SK-N-MC (cell line): ENCODE measurements at regions not wholly inside any gene's neighbourhood (a gene's known extent, or its start where the extent isn't known, plus 50 kb on each side); places are given as distances from the start of the nearest gene placed in this dataset.

Experiments
- DNase-seq: peaks from one replicate; pipeline ENCODE4 v3.0.0-alpha.2; 2011; ENCODE audit warnings: low read depth, low spot score
- H3K27ac ChIP-seq: fragments of 200-600 bp; sonication (generic); 2 replicates; pipeline ENCODE4 v1.5.1; 2016; ENCODE audit warnings: mixed run types
- H3K36me3 ChIP-seq: fragments of 200-600 bp; sonication (generic); 2 replicates; pipeline ENCODE4 v1.6.1; 2017; ENCODE audit warnings: antibody characterized with exemption, low read length, mixed read lengths; ENCODE audit not compliant: insufficient read depth
- H3K4me3 ChIP-seq: fragments of 200-600 bp; sonication (generic); 2 replicates; pipeline ENCODE4 v1.5.1; 2016
- H3K9ac ChIP-seq: fragments of 200-600 bp; sonication (generic); 2 replicates; pipeline ENCODE4 v1.8.0; 2017; ENCODE audit warnings: mixed run types, mixed read lengths; ENCODE audit not compliant: insufficient read length
- H3K9me3 ChIP-seq: fragments of 200-600 bp; sonication (generic); 2 replicates; pipeline ENCODE4 v1.6.1; 2017; ENCODE audit warnings: low read depth, mild to moderate bottlenecking, antibody characterized with exemption, low read length, moderate library complexity, mixed read lengths
- EZH2 ChIP-seq: fragments of 200-600 bp; sonication (generic); IDR thresholded peaks from one replicate; pipeline ENCODE4 v1.6.1; 2017; ENCODE audit warnings: antibody characterized with exemption
- FOXP2 ChIP-seq: optimal IDR thresholded peaks from 2 replicates; pipeline ENCODE3; 2011; ENCODE audit warnings: mild to moderate bottlenecking, moderate library complexity; ENCODE audit not compliant: insufficient read depth; ENCODE audit errors: extremely low read length, control extremely low read depth
- POLR2AphosphoS5 ChIP-seq: IDR thresholded peaks from 2 replicates; pipeline ENCODE4 v1.6.1; 2012; ENCODE audit warnings: mild to moderate bottlenecking, low read depth, low read length, borderline replicate concordance

DNA sequence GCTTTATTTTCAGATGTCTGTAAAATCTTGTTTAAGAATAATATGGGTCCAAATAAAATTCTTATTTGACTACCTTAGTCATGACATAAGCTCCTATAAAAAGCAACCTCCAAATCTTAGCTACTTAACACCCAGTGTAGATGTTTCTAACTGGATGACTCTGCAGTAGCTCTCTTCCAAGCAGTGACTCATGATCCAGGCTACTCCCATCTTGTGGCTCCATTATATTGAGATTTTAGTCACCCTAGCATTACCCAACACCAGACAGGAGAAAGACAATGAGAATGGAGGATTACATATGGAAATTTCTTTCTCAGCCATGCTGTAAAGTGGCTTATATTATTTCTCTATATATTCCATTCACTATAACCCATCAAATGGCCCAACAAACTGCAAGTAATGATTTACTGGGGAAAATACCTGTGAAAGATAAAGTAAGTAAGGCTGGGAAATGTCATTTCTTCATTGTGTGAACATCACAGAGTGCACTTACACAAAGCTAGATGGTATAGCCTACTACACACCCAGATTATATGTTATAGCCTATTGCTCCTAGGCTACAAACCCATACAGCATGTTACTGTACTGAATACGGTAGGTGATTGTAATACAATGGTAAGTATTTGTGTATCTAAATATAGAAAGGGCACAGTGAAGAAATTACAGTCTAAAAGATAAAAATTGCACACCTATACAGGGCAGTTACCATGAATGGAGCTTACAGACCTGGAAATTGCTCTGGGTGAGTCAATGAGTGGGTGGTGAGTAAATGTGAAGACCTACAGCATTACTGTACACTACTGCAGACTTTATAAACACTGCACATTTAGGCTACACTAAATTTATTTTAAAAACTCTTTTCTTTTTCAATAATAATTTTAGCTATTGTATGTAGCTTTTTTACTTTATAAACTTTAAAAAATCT is 163.2 kb downstream of the DYRK2 start:
- Histone ChIP-seq H3K9ac (no peak overlapping the region), H3K9me3 (peaks cover 3% of the 10 kb centered on the region; the same call in 1 of the 2 replicates), H3K27ac (no peak overlapping the region), H3K36me3 (no peaks in the 10 kb centered on the region), H3K4me3 (no peak overlapping the region)
- no peak for TF ChIP-seq EZH2
- no peak for DNase-seq

DNA sequence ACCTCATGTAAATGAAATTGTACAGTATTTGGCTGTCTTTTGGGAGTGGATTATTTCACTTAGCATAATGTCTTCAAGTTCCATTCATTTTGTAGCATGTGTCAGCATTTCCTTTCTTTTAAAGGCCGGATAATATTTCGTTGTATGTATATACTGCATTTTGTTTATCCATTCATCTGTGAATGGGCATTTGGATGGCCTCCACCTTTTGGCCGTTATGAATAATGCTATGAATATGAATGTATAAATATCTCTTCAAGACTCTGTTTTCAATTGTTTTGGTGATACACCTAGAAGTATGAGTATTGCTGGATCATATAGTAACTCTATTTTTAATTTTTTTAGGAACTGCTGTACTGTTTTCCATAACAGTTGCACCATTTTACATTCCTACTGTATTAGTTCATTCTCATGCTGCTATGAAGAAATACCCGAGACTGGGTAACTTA is 164.9 kb downstream of the DYRK2 start:
- no peak for TF ChIP-seq FOXP2
- TF ChIP-seq EZH2: no peak
- no peak for TF ChIP-seq POLR2AphosphoS5
- Histone ChIP-seq H3K36me3 (no peaks in the 10 kb centered on the region), H3K9ac (no peak overlapping the region), H3K27ac (no peak overlapping the region), H3K4me3 (no peak overlapping the region), H3K9me3 (peaks cover 3% of the 10 kb centered on the region; the same call in 1 of the 2 replicates)
- no peak for DNase-seq

DNA sequence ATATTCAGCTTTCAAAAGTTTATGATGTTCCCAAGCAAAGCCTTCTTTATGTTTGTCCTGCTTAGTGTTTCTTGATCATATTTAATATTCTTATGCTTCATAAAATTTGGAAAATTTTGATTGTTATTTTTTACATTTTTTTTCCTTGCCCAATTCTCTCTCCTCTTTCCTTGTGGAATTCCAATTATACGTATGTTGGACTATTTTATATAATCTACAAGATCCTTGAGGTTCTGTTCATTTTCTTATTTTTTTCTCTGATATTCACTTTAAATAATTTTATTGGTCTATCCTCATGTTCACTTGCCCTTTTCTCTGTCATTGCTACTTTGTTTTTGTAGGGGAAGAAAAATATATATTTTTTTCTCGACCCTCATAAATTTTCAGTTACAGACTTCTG is 167.7 kb downstream of the DYRK2 start:
- no peaks in the 10 kb centered on the region for H3K36me3 ChIP-seq
- peaks cover 3% of the 10 kb centered on the region; the same call in 1 of the 2 replicates for H3K9me3 ChIP-seq
- H3K4me3 ChIP-seq: no peak overlapping the region
- no peak overlapping the region for H3K9ac ChIP-seq
- DNase-seq: no peak
- H3K27ac ChIP-seq: no peak overlapping the region
- TF ChIP-seq FOXP2: no peak
- TF ChIP-seq POLR2AphosphoS5: no peak
- TF ChIP-seq EZH2: no peak

- H3K9ac ChIP-seq: no peak overlapping the region
- no peak for TF ChIP-seq EZH2
- no peak for TF ChIP-seq FOXP2
- no peak for TF ChIP-seq POLR2AphosphoS5
- no peak overlapping the region for H3K4me3 ChIP-seq
- DNase-seq: no peak
- peaks cover 3% of the 10 kb centered on the region; the same call in 1 of the 2 replicates for H3K9me3 ChIP-seq
- H3K36me3 ChIP-seq: no peaks in the 10 kb centered on the region
- H3K27ac ChIP-seq: no peak overlapping the region
Measured at GRCh38 chr12:67818459-67818903, 169.9 kb downstream of the DYRK2 start.

- Histone ChIP-seq H3K36me3 (no peaks in the 10 kb centered on the region), H3K27ac (no peak overlapping the region), H3K9me3 (peaks cover 3% of the 10 kb centered on the region; the same call in 1 of the 2 replicates), H3K9ac (no peak overlapping the region), H3K4me3 (no peak overlapping the region)
- DNase-seq: no peak
- TF ChIP-seq POLR2AphosphoS5 (no peak), FOXP2 (no peak), EZH2 (no peak)
Measured at GRCh38 chr12:67819902-67820301, 169.3 kb upstream of the IFNG-AS1 start.

DNA sequence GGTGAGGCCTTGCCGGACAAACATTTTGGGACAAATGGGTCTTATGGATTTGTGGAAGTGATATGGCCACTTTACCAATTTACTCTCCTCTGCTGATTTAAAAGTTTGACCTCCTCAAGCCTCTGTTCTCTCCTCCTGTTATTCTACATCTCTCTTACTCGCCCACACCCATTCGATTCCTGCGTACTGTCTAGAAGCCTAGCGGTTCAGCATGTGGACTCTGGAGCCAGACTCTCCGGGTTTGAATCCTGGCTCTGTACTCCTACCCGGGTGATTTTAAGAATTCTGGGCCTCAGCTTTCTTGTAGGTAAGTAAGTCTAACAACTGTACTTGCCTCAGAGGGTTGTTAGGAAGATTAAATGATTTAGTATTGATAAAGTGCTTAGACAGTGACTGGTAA is 168.6 kb upstream of the IFNG-AS1 start:
- DNase-seq: no peak
- H3K9ac ChIP-seq: no peak overlapping the region
- no peak overlapping the region for H3K4me3 ChIP-seq
- no peaks in the 10 kb centered on the region for H3K36me3 ChIP-seq
- H3K27ac ChIP-seq: no peak overlapping the region
- H3K9me3 ChIP-seq: peaks cover 3% of the 10 kb centered on the region; the same call in 1 of the 2 replicates
- TF ChIP-seq FOXP2 (no peak), POLR2AphosphoS5 (no peak), EZH2 (no peak)

DNA sequence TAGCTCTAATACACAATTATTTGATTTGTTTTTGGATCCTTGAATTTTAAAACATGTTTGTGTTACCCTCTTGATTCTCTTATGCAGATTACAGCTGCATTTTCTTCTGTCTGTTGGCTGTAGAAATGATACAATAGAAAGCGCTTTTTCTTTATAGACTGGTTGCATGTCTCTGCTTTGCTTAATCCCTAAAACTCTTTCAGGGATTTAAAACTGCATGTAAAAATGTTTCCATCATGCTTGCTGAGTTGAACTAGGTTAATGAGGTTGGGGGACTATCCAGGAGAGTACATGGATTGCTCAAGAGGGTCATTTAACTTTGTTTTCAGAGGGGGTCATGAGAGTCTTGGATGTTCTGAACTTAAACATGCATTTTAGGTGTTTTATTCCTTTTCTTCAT is 166.4 kb upstream of the IFNG-AS1 start:
- no peak for DNase-seq
- no peak for TF ChIP-seq POLR2AphosphoS5
- no peak for TF ChIP-seq EZH2
- TF ChIP-seq FOXP2: no peak
- Histone ChIP-seq H3K36me3 (no peaks in the 10 kb centered on the region), H3K27ac (no peak overlapping the region), H3K4me3 (no peak overlapping the region), H3K9me3 (no peaks in the 10 kb centered on the region), H3K9ac (no peak overlapping the region)

DNA sequence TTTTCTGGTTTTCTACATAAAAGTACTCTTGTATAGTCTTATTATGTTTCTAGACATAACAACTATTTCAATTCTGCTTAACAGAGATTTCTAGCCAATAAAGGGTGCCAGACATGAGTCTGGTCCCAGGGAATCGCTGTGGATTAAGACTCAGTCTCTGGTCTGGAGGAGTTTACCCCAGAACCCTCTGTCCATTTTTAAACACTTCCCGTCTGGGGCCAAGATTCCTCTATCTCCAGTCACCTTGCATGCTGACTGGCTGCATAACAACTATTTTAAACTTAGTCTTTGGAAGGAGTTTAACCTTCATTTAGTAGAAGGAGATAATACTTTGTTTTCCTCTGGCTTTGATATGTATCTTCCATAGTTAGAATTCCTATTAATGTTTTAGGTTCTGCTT is 163.1 kb upstream of the IFNG-AS1 start:
- Histone ChIP-seq H3K36me3 (no peaks in the 10 kb centered on the region), H3K9ac (no peak overlapping the region), H3K4me3 (no peak overlapping the region), H3K27ac (no peak overlapping the region), H3K9me3 (no peaks in the 10 kb centered on the region)
- no peak for TF ChIP-seq EZH2
- TF ChIP-seq POLR2AphosphoS5: no peak
- no peak for TF ChIP-seq FOXP2
- no peak for DNase-seq
